ENCODE measurements at regions not wholly inside any gene's neighbourhood (a gene's known extent, or its start where the extent isn't known, plus 50 kb on each side); places are given as distances from the start of the nearest gene placed in this dataset.

DNA sequence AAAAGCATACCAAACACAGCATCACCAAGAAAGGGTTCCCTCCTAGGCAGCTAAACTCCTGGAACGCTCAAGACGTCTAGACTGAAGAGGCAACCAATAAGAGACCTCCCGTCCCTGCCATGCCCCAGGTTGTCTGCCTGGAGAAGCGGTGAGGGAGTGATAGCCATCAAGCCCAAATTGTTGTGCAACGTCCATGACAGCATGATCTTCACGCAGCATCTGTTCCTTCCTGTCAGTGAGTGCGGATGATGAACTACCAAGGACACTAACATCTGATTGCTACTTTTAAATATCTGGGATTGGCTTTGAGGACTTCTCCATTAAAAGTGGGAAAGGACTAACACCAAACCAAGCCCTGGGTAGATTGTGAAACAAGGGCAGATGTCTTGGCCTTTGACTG is 149.7 kb downstream of the TXNL1 start:
- ChIA-PET POLR2A (no interaction called here), CTCF (no interaction called here)
- in situ Hi-C loops (cut with HindIII; ENCODE audit: low pct_unique_long_range_greater_than_20kb, low sequenced_read_pairs) (no loop called here), intact Hi-C loops (cut with micrococcal nuclease; ENCODE audit: unreplicated experiment) (no loop called here)
- no peak for TF ChIP-seq SIN3A (IDR thresholded peaks at IDR 0.05; ENCODE audit: borderline replicate concordance, insufficient read depth, low read depth, low read length)
- no peak for TF ChIP-seq TCF7L2 (IDR thresholded peaks at IDR 0.05; ENCODE audit: low read depth, low read length)
- TF ChIP-seq, protein P1, sequence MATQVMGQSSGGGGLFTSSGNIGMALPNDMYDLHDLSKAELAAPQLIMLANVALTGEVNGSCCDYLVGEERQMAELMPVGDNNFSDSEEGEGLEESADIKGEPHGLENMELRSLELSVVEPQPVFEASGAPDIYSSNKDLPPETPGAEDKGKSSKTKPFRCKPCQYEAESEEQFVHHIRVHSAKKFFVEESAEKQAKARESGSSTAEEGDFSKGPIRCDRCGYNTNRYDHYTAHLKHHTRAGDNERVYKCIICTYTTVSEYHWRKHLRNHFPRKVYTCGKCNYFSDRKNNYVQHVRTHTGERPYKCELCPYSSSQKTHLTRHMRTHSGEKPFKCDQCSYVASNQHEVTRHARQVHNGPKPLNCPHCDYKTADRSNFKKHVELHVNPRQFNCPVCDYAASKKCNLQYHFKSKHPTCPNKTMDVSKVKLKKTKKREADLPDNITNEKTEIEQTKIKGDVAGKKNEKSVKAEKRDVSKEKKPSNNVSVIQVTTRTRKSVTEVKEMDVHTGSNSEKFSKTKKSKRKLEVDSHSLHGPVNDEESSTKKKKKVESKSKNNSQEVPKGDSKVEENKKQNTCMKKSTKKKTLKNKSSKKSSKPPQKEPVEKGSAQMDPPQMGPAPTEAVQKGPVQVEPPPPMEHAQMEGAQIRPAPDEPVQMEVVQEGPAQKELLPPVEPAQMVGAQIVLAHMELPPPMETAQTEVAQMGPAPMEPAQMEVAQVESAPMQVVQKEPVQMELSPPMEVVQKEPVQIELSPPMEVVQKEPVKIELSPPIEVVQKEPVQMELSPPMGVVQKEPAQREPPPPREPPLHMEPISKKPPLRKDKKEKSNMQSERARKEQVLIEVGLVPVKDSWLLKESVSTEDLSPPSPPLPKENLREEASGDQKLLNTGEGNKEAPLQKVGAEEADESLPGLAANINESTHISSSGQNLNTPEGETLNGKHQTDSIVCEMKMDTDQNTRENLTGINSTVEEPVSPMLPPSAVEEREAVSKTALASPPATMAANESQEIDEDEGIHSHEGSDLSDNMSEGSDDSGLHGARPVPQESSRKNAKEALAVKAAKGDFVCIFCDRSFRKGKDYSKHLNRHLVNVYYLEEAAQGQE (IDR thresholded peaks at IDR 0.05; ENCODE audit: insufficient read depth in 1 of 2, low read depth in 2 of 2, low read length in 1 of 2): no peak
- TF ChIP-seq POLR2AphosphoS5 (IDR thresholded peaks at IDR 0.05; ENCODE audit: low read depth, low read length): no peak
- TF ChIP-seq, protein P2, sequence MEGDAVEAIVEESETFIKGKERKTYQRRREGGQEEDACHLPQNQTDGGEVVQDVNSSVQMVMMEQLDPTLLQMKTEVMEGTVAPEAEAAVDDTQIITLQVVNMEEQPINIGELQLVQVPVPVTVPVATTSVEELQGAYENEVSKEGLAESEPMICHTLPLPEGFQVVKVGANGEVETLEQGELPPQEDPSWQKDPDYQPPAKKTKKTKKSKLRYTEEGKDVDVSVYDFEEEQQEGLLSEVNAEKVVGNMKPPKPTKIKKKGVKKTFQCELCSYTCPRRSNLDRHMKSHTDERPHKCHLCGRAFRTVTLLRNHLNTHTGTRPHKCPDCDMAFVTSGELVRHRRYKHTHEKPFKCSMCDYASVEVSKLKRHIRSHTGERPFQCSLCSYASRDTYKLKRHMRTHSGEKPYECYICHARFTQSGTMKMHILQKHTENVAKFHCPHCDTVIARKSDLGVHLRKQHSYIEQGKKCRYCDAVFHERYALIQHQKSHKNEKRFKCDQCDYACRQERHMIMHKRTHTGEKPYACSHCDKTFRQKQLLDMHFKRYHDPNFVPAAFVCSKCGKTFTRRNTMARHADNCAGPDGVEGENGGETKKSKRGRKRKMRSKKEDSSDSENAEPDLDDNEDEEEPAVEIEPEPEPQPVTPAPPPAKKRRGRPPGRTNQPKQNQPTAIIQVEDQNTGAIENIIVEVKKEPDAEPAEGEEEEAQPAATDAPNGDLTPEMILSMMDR (IDR thresholded peaks at IDR 0.05): no peak
- BruUV-seq (replicated peaks): no TSS peak
- ATAC-seq: no peak
- Histone ChIP-seq H3K27me3 (ENCODE audit: control insufficient read depth, insufficient read depth, low read length) (no peaks in the 10 kb centered on the region), H3K9me3 (ENCODE audit: control insufficient read depth, insufficient read depth, low read depth, low read length) (no peaks in the 10 kb centered on the region), H3K4me3 (ENCODE audit: low read depth in 2 of 2, low read length in 2 of 2) (no peak overlapping the region), H3K36me3 (ENCODE audit: control insufficient read depth, insufficient read depth, low read length) (no peaks in the 10 kb centered on the region), H3K4me1 (ENCODE audit: control insufficient read depth, insufficient read depth, low read length) (no peaks in the 10 kb centered on the region), H3K27ac (ENCODE audit: low read length) (no peak overlapping the region)
- no peak for DNase-seq (ENCODE audit: low read depth, low spot score)

DNA sequence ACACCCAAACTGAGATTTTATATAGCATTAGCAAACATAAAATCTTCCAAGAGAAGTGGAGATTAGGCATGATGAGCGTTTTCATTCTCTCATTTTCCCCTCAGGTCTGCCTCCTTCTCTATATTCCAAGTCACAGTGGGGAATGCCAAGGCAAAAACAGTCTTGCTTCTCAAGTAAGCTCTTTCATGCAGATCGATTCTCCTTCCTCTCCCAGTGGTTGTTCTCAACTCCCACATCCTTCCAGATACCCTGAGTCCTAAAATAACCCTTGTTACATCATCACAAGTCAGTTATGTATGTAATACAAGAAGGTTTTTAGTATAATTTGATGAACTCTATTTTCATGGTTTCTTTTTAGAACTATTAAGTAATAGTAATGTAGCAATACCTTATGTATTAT is 150.6 kb downstream of the TXNL1 start:
- intact Hi-C loops (cut with micrococcal nuclease; ENCODE audit: unreplicated experiment): no loop called here

More for the DNA sequence above, 150.6 kb downstream of the TXNL1 start:
- no peak overlapping the region for H3K27ac ChIP-seq (ENCODE audit: low read length)
- in situ Hi-C loops (cut with HindIII; ENCODE audit: low pct_unique_long_range_greater_than_20kb, low sequenced_read_pairs): no loop called here
- H3K9me3 ChIP-seq (ENCODE audit: control insufficient read depth, insufficient read depth, low read depth, low read length): no peaks in the 10 kb centered on the region
- H3K4me1 ChIP-seq (ENCODE audit: control insufficient read depth, insufficient read depth, low read length): no peaks in the 10 kb centered on the region
- H3K4me3 ChIP-seq (ENCODE audit: low read depth in 2 of 2, low read length in 2 of 2): no peak overlapping the region
- H3K27me3 ChIP-seq (ENCODE audit: control insufficient read depth, insufficient read depth, low read length): no peaks in the 10 kb centered on the region
- ChIA-PET POLR2A (no interaction called here), CTCF (no interaction called here)
- BruUV-seq (replicated peaks): no TSS peak
- ATAC-seq: no peak
- TF ChIP-seq, protein P1 (IDR thresholded peaks at IDR 0.05; ENCODE audit: insufficient read depth in 1 of 2, low read depth in 2 of 2, low read length in 1 of 2): no peak
- TF ChIP-seq SIN3A (IDR thresholded peaks at IDR 0.05; ENCODE audit: borderline replicate concordance, insufficient read depth, low read depth, low read length) (no peak), TCF7L2 (IDR thresholded peaks at IDR 0.05; ENCODE audit: low read depth, low read length) (no peak), POLR2AphosphoS5 (IDR thresholded peaks at IDR 0.05; ENCODE audit: low read depth, low read length) (no peak)
- TF ChIP-seq, protein P2 (IDR thresholded peaks at IDR 0.05): no peak
- DNase-seq (ENCODE audit: low read depth, low spot score): no peak
- no peaks in the 10 kb centered on the region for H3K36me3 ChIP-seq (ENCODE audit: control insufficient read depth, insufficient read depth, low read length)

Data from Panc1 (cell line).